ENCODE measurements at regions not wholly inside any gene's neighbourhood (a gene's known extent, or its start where the extent isn't known, plus 50 kb on each side); places are given as distances from the start of the nearest gene placed in this dataset.

- TF ChIP-seq CTCF (IDR thresholded peaks at IDR 0.05; ENCODE audit: low read length, missing control alignments) = no peak
- DNase-seq (ENCODE audit: low read depth) = no peak
- no peak overlapping the region for H3K4me3 ChIP-seq (replicated peaks; ENCODE audit: low read depth, low read length)
These were observed 60.5 kb upstream of the C9orf72 start for GRCh38 chr9:27633764-27634163.

DNA sequence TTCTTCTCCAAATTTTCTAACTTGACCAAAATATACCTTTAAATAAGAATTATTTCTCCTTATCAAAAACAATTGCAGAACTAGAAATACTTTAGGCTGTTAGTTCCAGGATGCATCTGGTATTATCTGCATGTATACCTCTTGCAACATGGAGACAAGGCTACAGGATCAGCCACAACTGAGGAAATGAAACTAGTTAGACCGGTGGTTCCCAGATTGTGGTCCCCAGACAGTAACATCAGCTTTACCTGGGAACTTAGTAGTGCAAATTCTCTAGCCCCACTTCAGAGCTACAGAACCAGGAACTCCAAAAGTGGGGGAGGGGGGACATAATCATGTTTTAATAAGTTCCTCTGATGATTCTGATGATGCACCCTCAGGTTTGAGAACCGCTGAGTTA lies 61.6 kb upstream of the C9orf72 start:
- TF ChIP-seq CTCF (IDR thresholded peaks at IDR 0.05; ENCODE audit: low read length, missing control alignments) = no peak
- H3K4me3 ChIP-seq (replicated peaks; ENCODE audit: low read depth, low read length) = no peak overlapping the region
- no peak for DNase-seq (ENCODE audit: low read depth)

DNA sequence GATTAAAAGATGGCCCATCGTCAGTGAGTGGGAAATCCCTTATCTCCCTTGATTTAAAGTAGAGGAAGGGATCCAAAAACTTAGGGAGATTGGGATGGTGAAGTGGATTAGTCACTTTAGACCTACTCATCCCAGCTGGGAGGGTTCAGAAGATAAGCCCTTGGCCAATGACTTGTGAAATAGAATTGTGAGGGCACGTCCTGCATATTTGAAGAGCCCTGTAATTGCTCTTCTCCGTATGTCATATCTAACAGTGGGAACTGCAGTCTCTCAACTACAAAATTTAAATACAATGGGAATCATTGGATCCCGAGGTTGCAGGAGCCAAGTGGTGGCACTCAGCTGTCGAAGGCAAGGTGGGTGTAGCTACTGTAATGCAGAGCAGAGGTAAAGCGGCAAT lies 65.4 kb upstream of the C9orf72 start:
- peak; percentile 1 for DNase-seq (ENCODE audit: low read depth)
- TF ChIP-seq CTCF (IDR thresholded peaks at IDR 0.05; ENCODE audit: low read length, missing control alignments) = no peak
- no peak overlapping the region for H3K4me3 ChIP-seq (replicated peaks; ENCODE audit: low read depth, low read length)

GRCh38 chr9:27645161-27645840 lies 72.0 kb upstream of the C9orf72 start:
- no peak for TF ChIP-seq CTCF (IDR thresholded peaks at IDR 0.05; ENCODE audit: low read length, missing control alignments)
- H3K4me3 ChIP-seq (replicated peaks; ENCODE audit: low read depth, low read length) = no peak overlapping the region
- DNase-seq (ENCODE audit: low read depth) = no peak

GRCh38 chr9:27653246-27653645 lies 80.0 kb upstream of the C9orf72 start:
- H3K4me3 ChIP-seq (replicated peaks; ENCODE audit: low read depth, low read length) = no peak overlapping the region
- no peak for TF ChIP-seq CTCF (IDR thresholded peaks at IDR 0.05; ENCODE audit: low read length, missing control alignments)
- DNase-seq (ENCODE audit: low read depth) = no peak

DNA sequence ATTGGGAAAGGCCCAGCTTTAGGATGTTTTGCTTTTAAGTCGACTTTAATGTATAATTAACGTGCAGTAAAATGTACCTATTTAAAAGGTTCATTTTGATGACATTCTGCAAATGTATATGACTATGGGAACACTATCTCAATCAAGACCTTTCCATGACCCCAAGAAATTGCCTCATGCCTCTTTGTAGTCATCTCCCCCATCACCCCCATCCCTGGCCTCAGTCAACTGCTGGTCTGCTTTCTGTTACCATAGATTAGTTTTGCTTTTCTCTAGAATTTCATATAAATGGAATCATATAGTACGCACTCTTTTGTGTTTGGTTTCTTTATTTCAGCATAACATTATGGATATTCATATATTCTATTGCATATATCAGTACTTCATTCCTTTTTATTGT lies 80.7 kb upstream of the C9orf72 start:
- no peak for TF ChIP-seq CTCF (IDR thresholded peaks at IDR 0.05; ENCODE audit: low read length, missing control alignments)
- H3K4me3 ChIP-seq (replicated peaks; ENCODE audit: low read depth, low read length) = no peak overlapping the region
- no peak for DNase-seq (ENCODE audit: low read depth)

DNA sequence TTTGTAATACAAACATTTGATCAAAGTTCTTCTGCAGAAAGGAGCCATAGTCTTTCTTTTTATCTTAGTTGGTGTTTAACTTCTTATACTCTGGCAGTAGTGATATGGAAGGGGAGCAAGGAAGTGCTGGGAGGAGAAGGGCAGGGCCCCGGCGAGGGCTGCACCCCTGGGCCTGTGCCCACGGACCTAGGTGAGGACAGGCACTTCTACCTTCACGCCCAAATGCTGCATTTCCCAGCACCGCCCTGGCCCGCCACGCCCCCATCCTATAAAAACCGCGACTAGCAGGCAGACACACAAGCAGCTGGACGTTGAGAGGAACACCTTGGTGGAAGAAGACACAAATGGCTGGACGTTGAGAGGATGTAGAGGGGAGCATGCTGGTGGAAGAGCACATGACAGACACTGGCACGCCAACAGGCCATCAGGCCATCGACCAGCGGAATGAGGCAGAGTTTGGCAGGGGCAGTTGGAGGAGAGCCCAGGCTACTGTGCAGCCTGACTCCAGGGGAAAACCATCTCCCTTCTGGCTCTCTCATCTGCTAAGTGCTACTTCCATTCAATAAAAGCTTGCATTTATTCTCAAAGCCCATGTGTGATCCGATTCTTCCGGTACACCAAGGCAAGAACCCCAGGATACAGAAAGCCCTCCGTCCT lies 81.5 kb upstream of the C9orf72 start:
- TF ChIP-seq CTCF (IDR thresholded peaks at IDR 0.05; ENCODE audit: low read length, missing control alignments) = no peak
- no peak for DNase-seq (ENCODE audit: low read depth)
- no peak overlapping the region for H3K4me3 ChIP-seq (replicated peaks; ENCODE audit: low read depth, low read length)

Measured in fibroblast of pulmonary artery (primary cell).